ENCODE measurements at regions not wholly inside any gene's neighbourhood (a gene's known extent, or its start where the extent isn't known, plus 50 kb on each side); places are given as distances from the start of the nearest gene placed in this dataset.
"Not testable (repeated sequence)": the region's sequence is repeated elsewhere in the genome, so short reads cannot be mapped to it uniquely, and the experiment has no call there.

GRCh38 chr15:81776976-81777375 lies 268.8 kb downstream of the MEX3B start:
- Histone ChIP-seq H2AFZ (ENCODE audit: low read depth, low read length) (no peak overlapping the region), H4K20me1 (replicated peaks; ENCODE audit: control insufficient read depth, extremely low read depth, insufficient read depth, low read length) (no peaks in the 10 kb centered on the region), H3K9me3 (replicated peaks; ENCODE audit: control insufficient read depth, insufficient read depth, low read length) (no peaks in the 10 kb centered on the region), H3K4me1 (ENCODE audit: control insufficient read depth, extremely low read depth, insufficient read depth, low read length) (no peaks in the 10 kb centered on the region), H3K9ac (replicated peaks; ENCODE audit: extremely low read depth, insufficient read depth, low read length) (no peak overlapping the region), H3K27ac (ENCODE audit: insufficient read depth, low read depth, low read length) (no peak overlapping the region), H3K9me1 (replicated peaks; ENCODE audit: control insufficient read depth, extremely low read depth, insufficient read depth, low read length) (no peaks in the 10 kb centered on the region), H3K27me3 (ENCODE audit: control insufficient read depth in 2 of 2, insufficient read depth in 2 of 2, low read length in 2 of 2) (no peaks in the 10 kb centered on the region), H3K36me3 (ENCODE audit: control insufficient read depth in 2 of 2, extremely low read depth in 1 of 2, insufficient read depth in 2 of 2, low read length in 2 of 2) (no peaks in the 10 kb centered on the region), H3K4me2 (ENCODE audit: insufficient read depth, low read length) (no peak overlapping the region), H3K79me2 (ENCODE audit: control insufficient read depth, insufficient read depth, low read length) (no peaks in the 10 kb centered on the region), H3K4me3 (replicated peaks in 1 of 3; ENCODE audit: insufficient read depth in 1 of 3, low read depth in 1 of 3, low read length in 3 of 3) (no peak overlapping the region)
- ChIA-PET CTCF (no interaction called here), POLR2A (no interaction called here)
- TF ChIP-seq POLR2AphosphoS5 (IDR thresholded peaks at IDR 0.05; ENCODE audit: insufficient read depth, low read depth, low read length) (no peak), MYC (IDR thresholded peaks at IDR 0.05; ENCODE audit: low read depth, low read length) (no peak), FOS (IDR thresholded peaks at IDR 0.05; ENCODE audit: borderline replicate concordance, insufficient read depth, low read length) (no peak), CTCF (IDR thresholded peaks at IDR 0.05; ENCODE audit: extremely low read depth in 1 of 2, insufficient read depth in 1 of 2, low read depth in 1 of 2, low read length in 2 of 2) (no peak), EZH2 (IDR thresholded peaks at IDR 0.05; ENCODE audit: borderline replicate concordance, low read depth, low read length, severe bottlenecking) (no peak)
- FAIRE-seq (no peak), DNase-seq (ENCODE audit: low read depth, low spot score) (no peak)
- dilution Hi-C loops (cut with MboI; ENCODE audit: extremely low pct_ligation_motif_present, low sequenced_read_pairs) = no loop called here
- no TSS peak for BruUV-seq (replicated peaks)
- intact Hi-C loops (cut with micrococcal nuclease) = no loop called here

- H3K4me2 ChIP-seq (ENCODE audit: insufficient read depth, low read length); H4K20me1 ChIP-seq (replicated peaks; ENCODE audit: control insufficient read depth, extremely low read depth, insufficient read depth, low read length); FAIRE-seq; H3K27ac ChIP-seq (ENCODE audit: insufficient read depth, low read depth, low read length); H3K9me1 ChIP-seq (replicated peaks; ENCODE audit: control insufficient read depth, extremely low read depth, insufficient read depth, low read length); H3K27me3 ChIP-seq (ENCODE audit: control insufficient read depth in 2 of 2, insufficient read depth in 2 of 2, low read length in 2 of 2); intact Hi-C loops (cut with micrococcal nuclease); H3K79me2 ChIP-seq (ENCODE audit: control insufficient read depth, insufficient read depth, low read length); H3K4me3 ChIP-seq (replicated peaks in 1 of 3; ENCODE audit: insufficient read depth in 1 of 3, low read depth in 1 of 3, low read length in 3 of 3); BruUV-seq (replicated peaks); H3K9ac ChIP-seq (replicated peaks; ENCODE audit: extremely low read depth, insufficient read depth, low read length); CTCF ChIA-PET; H3K9me3 ChIP-seq (replicated peaks; ENCODE audit: control insufficient read depth, insufficient read depth, low read length); DNase-seq (ENCODE audit: low read depth, low spot score); H3K36me3 ChIP-seq (ENCODE audit: control insufficient read depth in 2 of 2, extremely low read depth in 1 of 2, insufficient read depth in 2 of 2, low read length in 2 of 2); H2AFZ ChIP-seq (ENCODE audit: low read depth, low read length); H3K4me1 ChIP-seq (ENCODE audit: control insufficient read depth, extremely low read depth, insufficient read depth, low read length); dilution Hi-C loops (cut with MboI; ENCODE audit: extremely low pct_ligation_motif_present, low sequenced_read_pairs); POLR2A ChIA-PET: not testable (repeated sequence)
These were observed 270.0 kb downstream of the MEX3B start for GRCh38 chr15:81775779-81776178.
